H9 (cell line): ENCODE measurements at regions not wholly inside any gene's neighbourhood (a gene's known extent, or its start where the extent isn't known, plus 50 kb on each side); places are given as distances from the start of the nearest gene placed in this dataset.

Experiments used
- DNase-seq: peaks from one replicate; pipeline ENCODE4 v3.0.0-alpha.2; 2017
- H2AFZ ChIP-seq: one replicate; pipeline ENCODE4 v1.6.1; 2013; ENCODE audit warnings: mild to moderate bottlenecking, low read length, control low read depth, moderate library complexity
- H2AK5ac ChIP-seq: 2 replicates; pipeline ENCODE4 v1.6.1; 2013; ENCODE audit warnings: low read length, control low read depth, mixed read lengths; ENCODE audit not compliant: insufficient read length
- H2BK120ac ChIP-seq: one replicate; pipeline ENCODE4 v1.6.1; 2013; ENCODE audit warnings: low read depth, mild to moderate bottlenecking, low read length, control low read depth, inconsistent platforms; ENCODE audit not compliant: poor library complexity, severe bottlenecking
- H2BK12ac ChIP-seq: 2 replicates; pipeline ENCODE4 v1.6.1; 2013; ENCODE audit warnings: low read length, control low read depth, mixed read lengths, low read depth; ENCODE audit not compliant: insufficient read length
- H2BK15ac ChIP-seq: 2 replicates; pipeline ENCODE4 v1.6.1; 2013; ENCODE audit warnings: low read depth, low read length, control low read depth
- H2BK20ac ChIP-seq: one replicate; pipeline ENCODE4 v1.6.1; 2013; ENCODE audit warnings: low read depth, mild to moderate bottlenecking, low read length, control low read depth, inconsistent platforms; ENCODE audit not compliant: poor library complexity, severe bottlenecking
- H2BK5ac ChIP-seq: 2 replicates; pipeline ENCODE4 v1.6.1; 2013; ENCODE audit warnings: low read length, control low read depth, mixed read lengths; ENCODE audit not compliant: insufficient read length
- H3K14ac ChIP-seq: 2 replicates; pipeline ENCODE4 v1.6.1; 2013; ENCODE audit warnings: low read length, control low read depth; ENCODE audit not compliant: insufficient read depth
- H3K18ac ChIP-seq: 2 replicates; pipeline ENCODE4 v1.6.1; 2013; ENCODE audit warnings: low read depth, mild to moderate bottlenecking, mixed read lengths, low read length, control low read depth; ENCODE audit not compliant: insufficient read length
- H3K23ac ChIP-seq: 2 replicates; pipeline ENCODE4 v1.6.1; 2013; ENCODE audit warnings: low read length, control low read depth, mixed read lengths, low read depth; ENCODE audit not compliant: insufficient read length
- H3K23me2 ChIP-seq: 2 replicates; pipeline ENCODE4 v1.6.1; 2013; ENCODE audit warnings: low read depth, mild to moderate bottlenecking, mixed read lengths, low read length, control low read depth; ENCODE audit not compliant: insufficient read length, poor library complexity, severe bottlenecking
- H3K27ac ChIP-seq: 2 replicates; pipeline ENCODE4 v1.5.1; 2013; ENCODE audit warnings: low read length, control low read depth, mixed read lengths, low read depth; ENCODE audit not compliant: insufficient read length
- H3K27me3 ChIP-seq: 2 replicates; pipeline ENCODE4 v1.6.1; 2013; ENCODE audit warnings: low read length, control low read depth, inconsistent platforms; ENCODE audit not compliant: insufficient read depth
- H3K4ac ChIP-seq: 2 replicates; pipeline ENCODE4 v1.6.1; 2013; ENCODE audit warnings: low read depth, mild to moderate bottlenecking, control low read depth, inconsistent platforms, low read length, moderate library complexity
- H3K4me1 ChIP-seq: 2 replicates; pipeline ENCODE4 v1.6.1; 2013; ENCODE audit warnings: low read length, control low read depth, inconsistent platforms; ENCODE audit not compliant: insufficient read depth
- H3K4me2 ChIP-seq: 2 replicates; pipeline ENCODE4 v1.6.1; 2013; ENCODE audit warnings: low read length, control low read depth, mixed read lengths; ENCODE audit not compliant: insufficient read length, insufficient read depth
- H3K56ac ChIP-seq: 2 replicates; pipeline ENCODE4 v1.6.1; 2013; ENCODE audit warnings: low read depth, mild to moderate bottlenecking, mixed read lengths, low read length, control low read depth; ENCODE audit not compliant: insufficient read length
- H3K79me1 ChIP-seq: 2 replicates; pipeline ENCODE4 v1.6.1; 2013; ENCODE audit warnings: low read depth, mild to moderate bottlenecking, moderate library complexity, low read length, control low read depth, inconsistent platforms; ENCODE audit not compliant: insufficient read depth, poor library complexity, severe bottlenecking
- H3K79me2 ChIP-seq: 2 replicates; pipeline ENCODE4 v1.6.1; 2013; ENCODE audit warnings: low read length, control low read depth, inconsistent platforms; ENCODE audit not compliant: insufficient read depth
- H3K9ac ChIP-seq: 2 replicates; pipeline ENCODE4 v1.6.1; 2013; ENCODE audit warnings: low read length, control low read depth, mixed read lengths; ENCODE audit not compliant: insufficient read length; ENCODE audit errors: extremely low read depth
- H3K9me3 ChIP-seq: one replicate; pipeline ENCODE4 v1.6.1; 2013; ENCODE audit warnings: low read depth, low read length, inconsistent platforms; ENCODE audit not compliant: control insufficient read depth
- H3T11ph ChIP-seq: one replicate; pipeline ENCODE4 v1.6.1; 2013; ENCODE audit warnings: mild to moderate bottlenecking, low read length, control low read depth, inconsistent platforms
- H4K20me1 ChIP-seq: one replicate; pipeline ENCODE4 v1.6.1; 2013; ENCODE audit not compliant: control insufficient read depth, insufficient read length, insufficient read depth
- H4K5ac ChIP-seq: 2 replicates; pipeline ENCODE4 v1.6.1; 2013; ENCODE audit warnings: low read depth, mild to moderate bottlenecking, mixed read lengths, low read length, control low read depth; ENCODE audit not compliant: insufficient read length
- H4K8ac ChIP-seq: replicated peaks from 2 replicates; pipeline ENCODE4 v1.6.1; 2013; ENCODE audit warnings: low read length, control low read depth, mixed read lengths, low read depth; ENCODE audit not compliant: insufficient read length
- H4K91ac ChIP-seq: 2 replicates; pipeline ENCODE4 v1.6.1; 2013; ENCODE audit warnings: low read depth, mild to moderate bottlenecking, moderate library complexity, mixed read lengths, low read length, control low read depth; ENCODE audit not compliant: insufficient read length
- H3K27ac Mint-ChIP-seq, 3 experiments: 2 replicates in 2 of 3; 3 replicates in 1 of 3; pipeline ENCODE4 v1.8.0; 2020 to 2021; ENCODE audit warnings: mixed read lengths in 3 of 3, mild to moderate bottlenecking in 1 of 3, moderate library complexity in 1 of 3
- H3K27me3 Mint-ChIP-seq: 2 replicates; pipeline ENCODE4 v1.8.0; 2021; ENCODE audit warnings: low read depth, mild to moderate bottlenecking, moderate library complexity, mixed read lengths
- H3K36me3 Mint-ChIP-seq, 3 experiments: 2 replicates in 2 of 3; 3 replicates in 1 of 3; pipeline ENCODE4 v1.8.0; 2020 to 2021; ENCODE audit warnings: low read depth in 3 of 3, mixed read lengths in 3 of 3; ENCODE audit not compliant: insufficient read depth in 1 of 3
- H3K4me1 Mint-ChIP-seq, 2 experiments: 2 replicates each; pipeline ENCODE4 v1.8.0; 2020; ENCODE audit warnings: mixed read lengths in 2 of 2
- H3K4me3 Mint-ChIP-seq, 2 experiments: 2 replicates in 1 of 2; 3 replicates in 1 of 2; pipeline ENCODE4 v1.8.0; 2020 to 2021; ENCODE audit warnings: mild to moderate bottlenecking in 2 of 2, mixed read lengths in 2 of 2, moderate library complexity in 1 of 2
- H3K9me3 Mint-ChIP-seq, 2 experiments: 2 replicates in 1 of 2; 3 replicates in 1 of 2; pipeline ENCODE4 v1.8.0; 2020; ENCODE audit warnings: mild to moderate bottlenecking in 2 of 2, mixed read lengths in 2 of 2, moderate library complexity in 1 of 2
- WGBS: extraction: QIAGEN DNeasy Blood & Tissue Kit; methylation state at CpG from one replicate; pipeline ENCODE4 v1.1.7; 2013; ENCODE audit warnings: missing lambda C conversion rate, low lambda C conversion rate, mixed read lengths; ENCODE audit not compliant: insufficient read length; ENCODE audit errors: extremely low coverage; 5-methylcytosine and 5-hydroxymethylcytosine counted together
- TF ChIP-seq, protein P1 (sequence below): fragments of 200-600 bp; sonication (generic); conservative IDR thresholded peaks from 3 replicates; pipeline ENCODE4 v1.8.0; 2021; ENCODE audit warnings: antibody characterized with exemption, mild to moderate bottlenecking

DNA sequence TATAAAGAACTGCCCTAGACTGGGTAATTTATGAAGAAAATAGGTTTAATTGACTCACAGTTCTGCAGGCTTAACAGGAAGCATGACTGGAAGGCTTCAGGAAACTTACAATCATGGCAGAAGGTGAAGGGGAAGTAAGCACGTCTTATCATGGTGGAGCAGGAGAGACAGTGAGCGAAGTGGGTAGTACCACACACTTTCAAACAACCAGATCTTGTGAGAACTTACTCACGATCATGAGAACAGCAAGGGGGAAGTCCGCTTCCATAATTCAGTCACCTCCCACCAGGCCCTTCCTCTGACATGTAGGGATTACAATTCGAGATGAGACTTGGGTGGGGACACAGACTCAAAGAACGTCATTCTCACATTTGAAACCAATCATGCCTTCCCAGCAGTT is 260.1 kb upstream of the FAM98A start:
- Mint-ChIP-seq H3K4me1 (peaks cover 10 to 11% of the 10 kb centered on the region in 2 experiments), H3K9me3 (peaks cover 15 to 29% of the 10 kb centered on the region in 2 experiments), H3K27me3 (no peaks in the 10 kb centered on the region), H3K4me3 (no peak overlapping the region), H3K27ac (no peak overlapping the region), H3K36me3 (peaks cover 6 to 19% (median 7%) of the 10 kb centered on the region in 3 experiments)
- Histone ChIP-seq H4K20me1 (no peaks in the 10 kb centered on the region), H3K27me3 (no peaks in the 10 kb centered on the region), H3K56ac (no peak overlapping the region), H3K27ac (no peak overlapping the region), H3K79me1 (no peaks in the 10 kb centered on the region), H2BK20ac (no peak overlapping the region), H3K9ac (no peak overlapping the region), H2AFZ (no peak overlapping the region), H2BK12ac (no peak overlapping the region), H2BK5ac (no peak overlapping the region), H3K9me3 (peaks cover 7% of the 10 kb centered on the region), H4K91ac (no peak overlapping the region), H3K23ac (no peak overlapping the region), H4K5ac (no peak overlapping the region), H3K14ac (no peak overlapping the region), H3K4me1 (peaks cover 2% of the 10 kb centered on the region; the same call in 1 of the 2 replicates), H3K4ac (no peak overlapping the region), H2AK5ac (no peak overlapping the region), H2BK15ac (no peak overlapping the region), H3K18ac (no peak overlapping the region), H3K23me2 (no peaks in the 10 kb centered on the region), H3K4me2 (no peak overlapping the region), H2BK120ac (no peak overlapping the region), H3K79me2 (no peaks in the 10 kb centered on the region), H3T11ph (no peak overlapping the region), H4K8ac (no peak overlapping the region)
- DNase-seq, result no peak
- no CpG with 5 or more reads among the region's 6 CpGs for WGBS
- TF ChIP-seq, protein P1, sequence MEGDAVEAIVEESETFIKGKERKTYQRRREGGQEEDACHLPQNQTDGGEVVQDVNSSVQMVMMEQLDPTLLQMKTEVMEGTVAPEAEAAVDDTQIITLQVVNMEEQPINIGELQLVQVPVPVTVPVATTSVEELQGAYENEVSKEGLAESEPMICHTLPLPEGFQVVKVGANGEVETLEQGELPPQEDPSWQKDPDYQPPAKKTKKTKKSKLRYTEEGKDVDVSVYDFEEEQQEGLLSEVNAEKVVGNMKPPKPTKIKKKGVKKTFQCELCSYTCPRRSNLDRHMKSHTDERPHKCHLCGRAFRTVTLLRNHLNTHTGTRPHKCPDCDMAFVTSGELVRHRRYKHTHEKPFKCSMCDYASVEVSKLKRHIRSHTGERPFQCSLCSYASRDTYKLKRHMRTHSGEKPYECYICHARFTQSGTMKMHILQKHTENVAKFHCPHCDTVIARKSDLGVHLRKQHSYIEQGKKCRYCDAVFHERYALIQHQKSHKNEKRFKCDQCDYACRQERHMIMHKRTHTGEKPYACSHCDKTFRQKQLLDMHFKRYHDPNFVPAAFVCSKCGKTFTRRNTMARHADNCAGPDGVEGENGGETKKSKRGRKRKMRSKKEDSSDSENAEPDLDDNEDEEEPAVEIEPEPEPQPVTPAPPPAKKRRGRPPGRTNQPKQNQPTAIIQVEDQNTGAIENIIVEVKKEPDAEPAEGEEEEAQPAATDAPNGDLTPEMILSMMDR, result no peak
